ENCODE measurements at regions not wholly inside any gene's neighbourhood (a gene's known extent, or its start where the extent isn't known, plus 50 kb on each side); places are given as distances from the start of the nearest gene placed in this dataset.

DNA sequence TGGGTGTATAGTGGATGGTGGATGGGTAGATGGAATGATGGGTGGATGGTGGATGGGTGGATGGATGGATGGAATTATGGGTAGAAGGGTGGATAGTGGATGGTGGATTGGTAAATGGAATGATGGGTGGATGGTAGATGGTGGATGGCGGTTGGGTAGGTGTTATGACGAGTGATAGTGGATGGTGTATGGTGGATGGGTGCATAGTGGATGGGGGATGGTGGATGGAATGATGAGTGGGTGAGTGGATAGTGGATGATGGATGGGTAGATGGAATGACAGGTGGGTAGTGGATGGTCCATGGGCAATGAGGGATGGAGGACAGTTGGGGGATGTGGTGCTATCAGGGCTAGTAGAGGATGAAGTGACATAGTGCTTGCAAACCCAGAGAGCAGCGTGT is 182.4 kb downstream of the BRD1 start:
- DNase-seq (ENCODE audit: low read depth, low spot score) (no peak), ATAC-seq (no peak)
- Histone ChIP-seq H3K9me2 (ENCODE audit: insufficient read depth) (no peaks in the 10 kb centered on the region), H3K9me3 (ENCODE audit: control insufficient read depth in 1 of 2, insufficient read depth in 1 of 2, low read depth in 1 of 2, low read length in 2 of 2) (no peaks in the 10 kb centered on the region), H2AFZ (ENCODE audit: low read depth, low read length, poor library complexity, severe bottlenecking) (no peak overlapping the region), H3K4me1 (ENCODE audit: control insufficient read depth in 1 of 2, insufficient read depth in 2 of 2, low read length in 2 of 2) (0 out of 4 replicates have a peak, but pooled peaks cover 0 to 3% of the 10 kb centered on the region in 2 experiments), H3K79me2 (ENCODE audit: insufficient read depth, low read length) (peaks cover 95% of the 10 kb centered on the region), H3K27me3 (ENCODE audit: insufficient read depth, low read length) (no peaks in the 10 kb centered on the region), H3K9ac (ENCODE audit: low read length) (no peak overlapping the region), H4K20me1 (ENCODE audit: insufficient read depth) (no peaks in the 10 kb centered on the region), H3K4me3 (replicated peaks in 1 of 2; ENCODE audit: low read depth in 1 of 2, low read length in 2 of 2) (no peak overlapping the region), H3K27ac (ENCODE audit: low read depth, low read length) (no peak overlapping the region), H3K4me2 (ENCODE audit: low read length) (no peak overlapping the region), H3K36me3 (ENCODE audit: control insufficient read depth in 1 of 2, insufficient read depth in 2 of 2, low read length in 2 of 2) (no peaks in the 10 kb centered on the region)
- intact Hi-C loops (cut with micrococcal nuclease): no loop called here
- POLR2A ChIA-PET: no interaction called here
- RAD21 ChIA-PET (ENCODE audit: low non-redundant PET in 1 of 2, low total read pairs in 2 of 2, uncharacterized antibody in 2 of 2, unreplicated experiment in 2 of 2): no interaction called here
- no TSS peak for BruUV-seq (replicated peaks)
- TF ChIP-seq JUND (IDR thresholded peaks at IDR 0.05) (no peak), ZNF274 (IDR thresholded peaks at IDR 0.05; ENCODE audit: low read depth, low read length) (no peak), SP1 (IDR thresholded peaks at IDR 0.05; ENCODE audit: low read depth) (no peak), TCF7L2 (IDR thresholded peaks at IDR 0.05; ENCODE audit: borderline replicate concordance, extremely low read depth, insufficient read depth, insufficient read length) (no peak), POLR2AphosphoS5 (IDR thresholded peaks at IDR 0.05; ENCODE audit: low read depth, low read length) (no peak)
- CTCF ChIA-PET: no interaction called here

DNA sequence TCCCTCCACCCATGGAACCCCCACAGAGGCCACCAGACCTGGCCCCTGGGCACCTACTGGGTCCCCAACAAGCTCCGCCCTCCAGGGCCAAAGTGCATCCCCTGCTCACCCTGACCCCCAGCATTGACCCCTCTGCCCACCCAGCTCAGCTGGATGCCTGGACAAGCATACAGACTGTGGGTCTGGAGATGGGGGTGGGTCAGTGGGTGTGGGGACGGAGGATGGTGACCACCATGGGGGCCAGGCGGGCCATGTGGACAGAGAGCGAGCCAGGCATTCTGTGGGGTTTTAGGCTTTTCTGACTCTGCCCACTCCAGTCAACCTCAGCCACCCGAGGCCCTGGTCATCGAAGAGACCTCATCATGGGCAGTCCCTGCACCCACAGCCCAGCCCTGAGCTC is 183.7 kb downstream of the BRD1 start:
- no peaks in the 10 kb centered on the region for H3K36me3 ChIP-seq (ENCODE audit: control insufficient read depth in 1 of 2, insufficient read depth in 2 of 2, low read length in 2 of 2)
- ChIA-PET POLR2A (no interaction called here), RAD21 (ENCODE audit: low non-redundant PET in 1 of 2, low total read pairs in 2 of 2, uncharacterized antibody in 2 of 2, unreplicated experiment in 2 of 2) (no interaction called here), CTCF (no interaction called here)
- intact Hi-C loops (cut with micrococcal nuclease): no loop called here
- H3K4me3 ChIP-seq (replicated peaks in 1 of 2; ENCODE audit: low read depth in 1 of 2, low read length in 2 of 2): no peak overlapping the region
- DNase-seq (ENCODE audit: low read depth, low spot score): no peak
- H3K27ac ChIP-seq (ENCODE audit: low read depth, low read length): no peak overlapping the region
- no peaks in the 10 kb centered on the region for H3K9me3 ChIP-seq (ENCODE audit: control insufficient read depth in 1 of 2, insufficient read depth in 1 of 2, low read depth in 1 of 2, low read length in 2 of 2)
- H3K9ac ChIP-seq (ENCODE audit: low read length): no peak overlapping the region
- peaks cover 93% of the 10 kb centered on the region for H3K79me2 ChIP-seq (ENCODE audit: insufficient read depth, low read length)
- H4K20me1 ChIP-seq (ENCODE audit: insufficient read depth): no peaks in the 10 kb centered on the region
- H3K27me3 ChIP-seq (ENCODE audit: insufficient read depth, low read length): no peaks in the 10 kb centered on the region
- H2AFZ ChIP-seq (ENCODE audit: low read depth, low read length, poor library complexity, severe bottlenecking): no peak overlapping the region
- BruUV-seq (replicated peaks): no TSS peak
- H3K9me2 ChIP-seq (ENCODE audit: insufficient read depth): no peaks in the 10 kb centered on the region
- TF ChIP-seq POLR2A (IDR thresholded peaks at IDR 0.05; ENCODE audit: borderline replicate concordance, extremely low read depth, insufficient read depth, insufficient read length) (no peak), EZH2 (IDR thresholded peaks at IDR 0.05) (no peak), SIN3A (IDR thresholded peaks at IDR 0.05; ENCODE audit: low read depth) (no peak), ZFX (IDR thresholded peaks at IDR 0.05) (no peak), ELF1 (IDR thresholded peaks at IDR 0.05; ENCODE audit: borderline replicate concordance, low read depth) (no peak), EGR1 (IDR thresholded peaks at IDR 0.05; ENCODE audit: low read depth) (no peak), SP1 (IDR thresholded peaks at IDR 0.05; ENCODE audit: low read depth) (no peak), RAD21 (IDR thresholded peaks at IDR 0.05; ENCODE audit: low read depth) (no peak), ATF3 (IDR thresholded peaks at IDR 0.05) (no peak), ZNF274 (IDR thresholded peaks at IDR 0.05; ENCODE audit: low read depth, low read length) (no peak), CBX3 (IDR thresholded peaks at IDR 0.05; ENCODE audit: low read depth) (no peak)
- TF ChIP-seq, protein P1, sequence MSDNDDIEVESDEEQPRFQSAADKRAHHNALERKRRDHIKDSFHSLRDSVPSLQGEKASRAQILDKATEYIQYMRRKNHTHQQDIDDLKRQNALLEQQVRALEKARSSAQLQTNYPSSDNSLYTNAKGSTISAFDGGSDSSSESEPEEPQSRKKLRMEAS (IDR thresholded peaks at IDR 0.05): no peak
- 0 out of 4 replicates have a peak, but pooled peaks cover 0 to 3% of the 10 kb centered on the region in 2 experiments for H3K4me1 ChIP-seq (ENCODE audit: control insufficient read depth in 1 of 2, insufficient read depth in 2 of 2, low read length in 2 of 2)
- no peak overlapping the region for H3K4me2 ChIP-seq (ENCODE audit: low read length)
- ATAC-seq: no peak
